ENCODE measurements at regions not wholly inside any gene's neighbourhood (a gene's known extent, or its start where the extent isn't known, plus 50 kb on each side); places are given as distances from the start of the nearest gene placed in this dataset.
"Not testable (repeated sequence)": the region's sequence is repeated elsewhere in the genome, so short reads cannot be mapped to it uniquely, and the experiment has no call there.

DNA sequence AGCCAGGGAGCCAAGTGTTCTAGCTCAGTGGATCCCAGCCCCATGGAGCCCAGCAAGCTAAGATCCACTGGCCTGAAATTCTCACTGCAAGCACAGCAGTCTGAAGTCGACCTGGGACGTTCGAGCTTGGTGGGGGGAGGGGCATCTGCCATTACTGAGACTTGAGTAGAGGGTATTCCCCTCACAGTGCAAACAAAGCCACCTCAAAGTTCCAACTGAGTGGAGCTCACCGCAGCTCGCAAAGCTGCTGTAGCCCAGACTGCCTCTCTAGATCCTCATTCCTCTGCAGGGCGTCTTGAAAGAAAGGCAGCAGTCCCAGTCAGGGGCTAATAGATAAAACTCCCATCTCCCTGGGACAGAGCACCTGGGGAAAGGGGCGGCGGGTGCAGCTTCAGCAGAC lies 226.3 kb downstream of the ZIC3 start:
- no peaks in the 10 kb centered on the region for H3K9me3 ChIP-seq (ENCODE audit: low read length)
- no peak overlapping the region for H2AFZ ChIP-seq (ENCODE audit: low read length)
- no peaks in the 10 kb centered on the region for H3K4me1 ChIP-seq (ENCODE audit: insufficient read depth, low read length, severe bottlenecking)
- H3K9ac ChIP-seq (ENCODE audit: low read length) = no peak overlapping the region
- no peak overlapping the region for H3K27ac ChIP-seq (ENCODE audit: low read depth, low read length, poor library complexity, severe bottlenecking)
- H3K36me3 ChIP-seq (ENCODE audit: insufficient read depth, low read length) = no peaks in the 10 kb centered on the region
- H3K79me2 ChIP-seq (ENCODE audit: insufficient read depth, low read length) = no peaks in the 10 kb centered on the region
- no peak overlapping the region for H3K4me2 ChIP-seq (ENCODE audit: low read length)
- no peaks in the 10 kb centered on the region for H3K9me2 ChIP-seq (ENCODE audit: low read depth, low read length)
- no peaks in the 10 kb centered on the region for H4K20me1 ChIP-seq (ENCODE audit: insufficient read depth, low read length)
- H3K4me3 ChIP-seq (ENCODE audit: low read depth, low read length, poor library complexity, severe bottlenecking) = no peak overlapping the region
- no peaks in the 10 kb centered on the region for H3F3A ChIP-seq (ENCODE audit: insufficient read depth, low read length)
- no peaks in the 10 kb centered on the region for H3K27me3 ChIP-seq (ENCODE audit: insufficient read depth, low read length)
- TF ChIP-seq, protein P1, sequence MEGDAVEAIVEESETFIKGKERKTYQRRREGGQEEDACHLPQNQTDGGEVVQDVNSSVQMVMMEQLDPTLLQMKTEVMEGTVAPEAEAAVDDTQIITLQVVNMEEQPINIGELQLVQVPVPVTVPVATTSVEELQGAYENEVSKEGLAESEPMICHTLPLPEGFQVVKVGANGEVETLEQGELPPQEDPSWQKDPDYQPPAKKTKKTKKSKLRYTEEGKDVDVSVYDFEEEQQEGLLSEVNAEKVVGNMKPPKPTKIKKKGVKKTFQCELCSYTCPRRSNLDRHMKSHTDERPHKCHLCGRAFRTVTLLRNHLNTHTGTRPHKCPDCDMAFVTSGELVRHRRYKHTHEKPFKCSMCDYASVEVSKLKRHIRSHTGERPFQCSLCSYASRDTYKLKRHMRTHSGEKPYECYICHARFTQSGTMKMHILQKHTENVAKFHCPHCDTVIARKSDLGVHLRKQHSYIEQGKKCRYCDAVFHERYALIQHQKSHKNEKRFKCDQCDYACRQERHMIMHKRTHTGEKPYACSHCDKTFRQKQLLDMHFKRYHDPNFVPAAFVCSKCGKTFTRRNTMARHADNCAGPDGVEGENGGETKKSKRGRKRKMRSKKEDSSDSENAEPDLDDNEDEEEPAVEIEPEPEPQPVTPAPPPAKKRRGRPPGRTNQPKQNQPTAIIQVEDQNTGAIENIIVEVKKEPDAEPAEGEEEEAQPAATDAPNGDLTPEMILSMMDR (IDR thresholded peaks at IDR 0.05; ENCODE audit: low read length) = no peak
- TF ChIP-seq EZH2 (IDR thresholded peaks at IDR 0.05; ENCODE audit: borderline replicate concordance, low read length) = no peak

DNA sequence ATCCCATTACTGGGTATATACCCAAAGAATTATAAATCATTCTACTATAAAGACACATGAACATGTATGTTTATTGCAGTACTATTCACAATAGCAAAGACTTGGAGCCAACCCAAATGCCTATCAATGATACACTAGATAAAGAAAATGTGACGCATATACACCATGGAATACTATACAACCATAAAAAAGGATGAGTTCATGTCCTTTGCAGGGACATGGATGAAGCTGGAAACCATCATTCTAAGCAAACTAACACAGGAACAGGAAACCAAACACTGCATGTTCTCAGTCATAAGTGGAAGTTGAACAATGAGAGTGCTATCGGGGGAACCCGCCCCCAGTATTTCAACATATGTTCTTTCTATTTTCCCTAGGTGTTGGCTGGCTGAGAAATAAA lies 232.0 kb downstream of the ZIC3 start:
- H3K27ac ChIP-seq (ENCODE audit: low read depth, low read length, poor library complexity, severe bottlenecking); H3K4me3 ChIP-seq (ENCODE audit: low read depth, low read length, poor library complexity, severe bottlenecking); H3K9me3 ChIP-seq (ENCODE audit: low read length); H3K4me2 ChIP-seq (ENCODE audit: low read length); H3K4me1 ChIP-seq (ENCODE audit: insufficient read depth, low read length, severe bottlenecking); H3K9me2 ChIP-seq (ENCODE audit: low read depth, low read length); H3K36me3 ChIP-seq (ENCODE audit: insufficient read depth, low read length); H2AFZ ChIP-seq (ENCODE audit: low read length); H3K9ac ChIP-seq (ENCODE audit: low read length); H3K27me3 ChIP-seq (ENCODE audit: insufficient read depth, low read length); H4K20me1 ChIP-seq (ENCODE audit: insufficient read depth, low read length); H3F3A ChIP-seq (ENCODE audit: insufficient read depth, low read length); H3K79me2 ChIP-seq (ENCODE audit: insufficient read depth, low read length): not testable (repeated sequence)

DNA sequence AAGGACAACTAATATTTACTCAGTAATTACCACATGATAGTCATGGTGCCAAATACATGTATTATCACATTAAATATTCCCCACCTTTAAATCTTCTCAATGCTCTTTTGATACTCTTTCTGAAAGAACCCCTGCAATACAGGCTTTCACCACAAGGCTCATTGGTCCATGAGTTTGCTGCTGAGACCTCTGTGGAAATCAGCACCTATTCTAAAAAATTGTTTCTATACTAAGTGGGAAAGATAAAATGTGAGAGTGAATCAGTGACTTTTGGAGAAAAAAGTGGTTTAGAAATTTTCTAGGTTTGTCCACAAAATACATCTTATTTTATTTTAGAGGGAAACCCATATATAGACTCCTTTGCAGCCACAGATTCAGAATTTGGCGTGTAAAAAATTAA lies 257.3 kb downstream of the ZIC3 start:
- H3K9ac ChIP-seq (ENCODE audit: low read length) = no peak overlapping the region
- H3K79me2 ChIP-seq (ENCODE audit: insufficient read depth, low read length) = no peaks in the 10 kb centered on the region

DNA sequence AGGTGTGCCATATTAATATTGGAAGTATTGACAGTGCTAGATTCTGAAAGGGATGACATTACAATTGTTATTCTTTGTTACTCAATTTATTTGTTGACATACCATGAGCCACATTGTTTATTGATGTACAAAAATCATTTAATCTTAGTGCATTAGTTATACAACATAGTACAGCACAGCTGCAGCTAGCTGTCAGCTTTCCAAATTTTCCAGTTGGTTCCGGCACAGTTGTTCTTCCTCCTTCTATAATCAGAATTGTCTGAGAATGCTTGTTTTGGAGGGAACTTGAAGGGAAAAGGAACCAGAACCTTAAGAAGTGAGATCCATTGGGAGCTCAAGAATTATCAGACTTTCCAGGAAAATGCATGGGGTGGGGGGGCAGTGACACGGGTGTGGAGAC lies 281.4 kb downstream of the ZIC3 start:
- Histone ChIP-seq H2AFZ (ENCODE audit: low read length) (no peak overlapping the region), H3K9me3 (ENCODE audit: low read length) (no peaks in the 10 kb centered on the region), H3K4me1 (ENCODE audit: insufficient read depth, low read length, severe bottlenecking) (no peaks in the 10 kb centered on the region), H3K27me3 (ENCODE audit: insufficient read depth, low read length) (no peaks in the 10 kb centered on the region), H3K4me2 (ENCODE audit: low read length) (no peak overlapping the region), H3K4me3 (ENCODE audit: low read depth, low read length, poor library complexity, severe bottlenecking) (no peak overlapping the region), H3K36me3 (ENCODE audit: insufficient read depth, low read length) (no peaks in the 10 kb centered on the region), H3K79me2 (ENCODE audit: insufficient read depth, low read length) (no peaks in the 10 kb centered on the region), H4K20me1 (ENCODE audit: insufficient read depth, low read length) (no peaks in the 10 kb centered on the region), H3K27ac (ENCODE audit: low read depth, low read length, poor library complexity, severe bottlenecking) (no peak overlapping the region), H3K9ac (ENCODE audit: low read length) (no peak overlapping the region), H3K9me2 (ENCODE audit: low read depth, low read length) (no peaks in the 10 kb centered on the region), H3F3A (ENCODE audit: insufficient read depth, low read length) (no peaks in the 10 kb centered on the region)
- TF ChIP-seq EZH2 (IDR thresholded peaks at IDR 0.05; ENCODE audit: borderline replicate concordance, low read length) = no peak
- TF ChIP-seq, protein P1 (IDR thresholded peaks at IDR 0.05; ENCODE audit: low read length) = no peak

More for the DNA sequence above, 257.3 kb downstream of the ZIC3 start:
- Histone ChIP-seq H3F3A (ENCODE audit: insufficient read depth, low read length) (no peaks in the 10 kb centered on the region), H3K27ac (ENCODE audit: low read depth, low read length, poor library complexity, severe bottlenecking) (no peak overlapping the region), H3K36me3 (ENCODE audit: insufficient read depth, low read length) (no peaks in the 10 kb centered on the region), H3K4me3 (ENCODE audit: low read depth, low read length, poor library complexity, severe bottlenecking) (no peak overlapping the region), H2AFZ (ENCODE audit: low read length) (no peak overlapping the region), H3K9me3 (ENCODE audit: low read length) (no peaks in the 10 kb centered on the region), H3K4me1 (ENCODE audit: insufficient read depth, low read length, severe bottlenecking) (no peaks in the 10 kb centered on the region), H3K9me2 (ENCODE audit: low read depth, low read length) (no peaks in the 10 kb centered on the region), H4K20me1 (ENCODE audit: insufficient read depth, low read length) (no peaks in the 10 kb centered on the region), H3K4me2 (ENCODE audit: low read length) (no peak overlapping the region), H3K27me3 (ENCODE audit: insufficient read depth, low read length) (no peaks in the 10 kb centered on the region)
- TF ChIP-seq EZH2 (IDR thresholded peaks at IDR 0.05; ENCODE audit: borderline replicate concordance, low read length) = no peak
- TF ChIP-seq, protein P1 (IDR thresholded peaks at IDR 0.05; ENCODE audit: low read length) = 0 out of 2 replicates have a peak, but pooled peaks have one; percentile 7
